ENCODE measurements at regions not wholly inside any gene's neighbourhood (a gene's known extent, or its start where the extent isn't known, plus 50 kb on each side); places are given as distances from the start of the nearest gene placed in this dataset.

DNA sequence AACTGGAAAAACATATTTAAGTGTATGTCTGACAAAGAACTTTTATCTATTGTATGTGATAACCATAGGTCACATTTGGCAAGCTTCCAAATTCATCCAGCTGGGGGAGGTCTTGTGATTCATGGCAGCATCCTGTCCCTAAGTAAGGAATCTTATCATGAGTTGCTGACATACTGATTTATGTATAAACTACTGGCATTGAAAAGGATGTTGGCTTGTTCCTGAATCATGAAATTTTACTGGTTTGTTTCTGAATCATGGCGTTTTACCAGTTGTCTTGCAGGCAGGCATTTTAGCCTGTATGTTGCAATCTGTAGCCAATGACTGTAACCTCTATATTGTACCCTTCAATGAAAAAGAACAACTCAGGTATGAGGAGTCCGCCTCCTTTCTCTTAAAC is 244.8 kb downstream of the IPO8 start:
- TF ChIP-seq YY1 (tag by site-specific recombination; IDR thresholded peaks at IDR 0.05), result no peak
- TF ChIP-seq, protein P1, sequence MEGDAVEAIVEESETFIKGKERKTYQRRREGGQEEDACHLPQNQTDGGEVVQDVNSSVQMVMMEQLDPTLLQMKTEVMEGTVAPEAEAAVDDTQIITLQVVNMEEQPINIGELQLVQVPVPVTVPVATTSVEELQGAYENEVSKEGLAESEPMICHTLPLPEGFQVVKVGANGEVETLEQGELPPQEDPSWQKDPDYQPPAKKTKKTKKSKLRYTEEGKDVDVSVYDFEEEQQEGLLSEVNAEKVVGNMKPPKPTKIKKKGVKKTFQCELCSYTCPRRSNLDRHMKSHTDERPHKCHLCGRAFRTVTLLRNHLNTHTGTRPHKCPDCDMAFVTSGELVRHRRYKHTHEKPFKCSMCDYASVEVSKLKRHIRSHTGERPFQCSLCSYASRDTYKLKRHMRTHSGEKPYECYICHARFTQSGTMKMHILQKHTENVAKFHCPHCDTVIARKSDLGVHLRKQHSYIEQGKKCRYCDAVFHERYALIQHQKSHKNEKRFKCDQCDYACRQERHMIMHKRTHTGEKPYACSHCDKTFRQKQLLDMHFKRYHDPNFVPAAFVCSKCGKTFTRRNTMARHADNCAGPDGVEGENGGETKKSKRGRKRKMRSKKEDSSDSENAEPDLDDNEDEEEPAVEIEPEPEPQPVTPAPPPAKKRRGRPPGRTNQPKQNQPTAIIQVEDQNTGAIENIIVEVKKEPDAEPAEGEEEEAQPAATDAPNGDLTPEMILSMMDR (tag by site-specific recombination; IDR thresholded peaks at IDR 0.05), result no peak
- TF ChIP-seq ZXDB (tag by site-specific recombination; IDR thresholded peaks at IDR 0.05), result no peak
- TF ChIP-seq ZNF248 (tag by site-specific recombination; IDR thresholded peaks at IDR 0.05), result no peak
- no peak for TF ChIP-seq BCL11A (tag by site-specific recombination; IDR thresholded peaks at IDR 0.05; ENCODE audit: low read depth)
- TF ChIP-seq ZNF704 (tag by site-specific recombination; IDR thresholded peaks at IDR 0.05), result no peak
- TF ChIP-seq KLF9 (tag by site-specific recombination; IDR thresholded peaks at IDR 0.05; ENCODE audit: low read depth), result no peak
- TF ChIP-seq ZNF423 (tag by site-specific recombination; IDR thresholded peaks at IDR 0.05), result no peak
- no peak for TF ChIP-seq ZNF302 (tag by site-specific recombination; IDR thresholded peaks at IDR 0.05; ENCODE audit: low read depth)

Data from HEK293 (cell line).